ENCODE measurements at regions not wholly inside any gene's neighbourhood (a gene's known extent, or its start where the extent isn't known, plus 50 kb on each side); places are given as distances from the start of the nearest gene placed in this dataset.

GRCh38 chr22:22073769-22074561 lies 91.4 kb upstream of the TOP3B start:
- H3K27me3 ChIP-seq: no peaks in the 10 kb centered on the region
- DNase-seq: no peak
- H3K9me3 ChIP-seq: no peaks in the 10 kb centered on the region
- no peaks in the 10 kb centered on the region for H3K4me1 ChIP-seq
- TF ChIP-seq, protein P1, sequence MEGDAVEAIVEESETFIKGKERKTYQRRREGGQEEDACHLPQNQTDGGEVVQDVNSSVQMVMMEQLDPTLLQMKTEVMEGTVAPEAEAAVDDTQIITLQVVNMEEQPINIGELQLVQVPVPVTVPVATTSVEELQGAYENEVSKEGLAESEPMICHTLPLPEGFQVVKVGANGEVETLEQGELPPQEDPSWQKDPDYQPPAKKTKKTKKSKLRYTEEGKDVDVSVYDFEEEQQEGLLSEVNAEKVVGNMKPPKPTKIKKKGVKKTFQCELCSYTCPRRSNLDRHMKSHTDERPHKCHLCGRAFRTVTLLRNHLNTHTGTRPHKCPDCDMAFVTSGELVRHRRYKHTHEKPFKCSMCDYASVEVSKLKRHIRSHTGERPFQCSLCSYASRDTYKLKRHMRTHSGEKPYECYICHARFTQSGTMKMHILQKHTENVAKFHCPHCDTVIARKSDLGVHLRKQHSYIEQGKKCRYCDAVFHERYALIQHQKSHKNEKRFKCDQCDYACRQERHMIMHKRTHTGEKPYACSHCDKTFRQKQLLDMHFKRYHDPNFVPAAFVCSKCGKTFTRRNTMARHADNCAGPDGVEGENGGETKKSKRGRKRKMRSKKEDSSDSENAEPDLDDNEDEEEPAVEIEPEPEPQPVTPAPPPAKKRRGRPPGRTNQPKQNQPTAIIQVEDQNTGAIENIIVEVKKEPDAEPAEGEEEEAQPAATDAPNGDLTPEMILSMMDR (IDR thresholded peaks at IDR 0.05): no peak
- TF ChIP-seq POLR2AphosphoS5 (IDR thresholded peaks at IDR 0.05) (no peak), EP300 (IDR thresholded peaks at IDR 0.05) (no peak), POLR2A (IDR thresholded peaks at IDR 0.05) (no peak)
- intact Hi-C loops (cut with DNase I): no loop called here
- H3K27ac ChIP-seq: no peak overlapping the region
- no peaks in the 10 kb centered on the region for H3K36me3 ChIP-seq
- H3K4me3 ChIP-seq: no peak overlapping the region
- WGBS, 2 donors: 69 to 82% methylated on average over 5 of the region's 5 CpGs

- no peak for TF ChIP-seq POLR2A (IDR thresholded peaks at IDR 0.05)
- TF ChIP-seq, protein P1 (IDR thresholded peaks at IDR 0.05): no peak
- TF ChIP-seq EP300 (IDR thresholded peaks at IDR 0.05): no peak
- TF ChIP-seq POLR2AphosphoS5 (IDR thresholded peaks at IDR 0.05): no peak
- intact Hi-C loops (cut with DNase I): no loop called here
- DNase-seq: no peak
- no peaks in the 10 kb centered on the region for H3K36me3 ChIP-seq
- WGBS, 2 donors: 92 to 95% methylated on average over 2 of the region's 2 CpGs
- no peaks in the 10 kb centered on the region for H3K27me3 ChIP-seq
- no peak overlapping the region for H3K27ac ChIP-seq
- no peak overlapping the region for H3K4me3 ChIP-seq
- no peaks in the 10 kb centered on the region for H3K9me3 ChIP-seq
- no peaks in the 10 kb centered on the region for H3K4me1 ChIP-seq
Measured at GRCh38 chr22:22072169-22072836, 89.7 kb upstream of the TOP3B start.

DNA sequence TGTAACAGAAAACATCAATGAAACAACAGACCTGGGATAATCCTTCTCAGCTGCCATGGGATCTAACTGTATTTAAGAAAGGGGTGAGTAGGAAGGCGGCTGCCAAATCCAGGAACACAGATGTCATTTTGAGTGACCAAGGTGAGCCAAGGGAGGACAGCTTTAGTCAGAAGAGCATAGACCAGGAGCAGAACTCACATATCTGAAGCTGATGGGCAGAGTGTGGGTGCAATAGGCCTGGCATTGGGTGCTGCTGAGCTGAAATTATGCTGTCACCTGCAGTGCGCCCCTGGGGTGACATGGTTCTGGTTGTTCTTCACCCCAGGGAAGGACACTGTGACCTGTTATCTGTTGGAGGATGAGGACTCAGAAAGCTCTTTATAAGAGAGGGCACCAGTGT lies 88.9 kb upstream of the TOP3B start:
- Histone ChIP-seq H3K27ac (no peak overlapping the region), H3K4me3 (no peak overlapping the region), H3K36me3 (no peaks in the 10 kb centered on the region), H3K9me3 (no peaks in the 10 kb centered on the region), H3K4me1 (no peaks in the 10 kb centered on the region), H3K27me3 (no peaks in the 10 kb centered on the region)
- intact Hi-C loops (cut with DNase I): no loop called here
- no peak for TF ChIP-seq POLR2A (IDR thresholded peaks at IDR 0.05)
- TF ChIP-seq EP300 (IDR thresholded peaks at IDR 0.05): no peak
- TF ChIP-seq POLR2AphosphoS5 (IDR thresholded peaks at IDR 0.05): no peak
- TF ChIP-seq, protein P1 (IDR thresholded peaks at IDR 0.05): no peak
- no peak for DNase-seq
- WGBS, 2 donors: 94 to 97% methylated on average over 2 of the region's 2 CpGs

- Histone ChIP-seq H3K4me3 (no peak overlapping the region), H3K27me3 (no peaks in the 10 kb centered on the region), H3K4me1 (no peaks in the 10 kb centered on the region), H3K36me3 (no peaks in the 10 kb centered on the region), H3K27ac (no peak overlapping the region), H3K9me3 (no peaks in the 10 kb centered on the region)
- intact Hi-C loops (cut with DNase I): no loop called here
- 69 to 73% methylated on average over 2 of the region's 2 CpGs for WGBS, 2 donors
- DNase-seq: no peak
- TF ChIP-seq, protein P1 (IDR thresholded peaks at IDR 0.05): no peak
- TF ChIP-seq POLR2AphosphoS5 (IDR thresholded peaks at IDR 0.05) (no peak), EP300 (IDR thresholded peaks at IDR 0.05) (no peak), POLR2A (IDR thresholded peaks at IDR 0.05) (no peak)
Measured at GRCh38 chr22:22070371-22070824, 87.8 kb upstream of the TOP3B start.

Data from sigmoid colon (tissue), 6 donors.